Skin epidermis (tissue), 12 donors: ENCODE measurements at regions not wholly inside any gene's neighbourhood (a gene's known extent, or its start where the extent isn't known, plus 50 kb on each side); places are given as distances from the start of the nearest gene placed in this dataset.

Source experiments
- H3K27ac ChIP-seq, 21 experiments: fragments of 200-600 bp; sonication (generic) in 11 of 21; one replicate each; pipeline ENCODE4 v1.5.0; 2020; ENCODE audit warnings: mild to moderate bottlenecking in 3 of 21, inconsistent platforms in 2 of 21, moderate library complexity in 2 of 21
- H3K4me3 ChIP-seq, 7 experiments: fragments of 200-600 bp; sonication (generic) in 2 of 7; one replicate each; pipeline ENCODE4 v1.5.0; 2020; ENCODE audit warnings: inconsistent platforms in 2 of 7, mild to moderate bottlenecking in 2 of 7, moderate library complexity in 1 of 7

GRCh38 chr1:170219163-170219562 is 73.4 kb downstream of the NTMT2 start:
- H3K27ac ChIP-seq = no peak overlapping the region
- no peak overlapping the region for H3K4me3 ChIP-seq

- peak overlapping the region in 1 of 21 experiments; percentile 26 for H3K27ac ChIP-seq
These were observed 75.3 kb downstream of the NTMT2 start for GRCh38 chr1:170221031-170221430.

DNA sequence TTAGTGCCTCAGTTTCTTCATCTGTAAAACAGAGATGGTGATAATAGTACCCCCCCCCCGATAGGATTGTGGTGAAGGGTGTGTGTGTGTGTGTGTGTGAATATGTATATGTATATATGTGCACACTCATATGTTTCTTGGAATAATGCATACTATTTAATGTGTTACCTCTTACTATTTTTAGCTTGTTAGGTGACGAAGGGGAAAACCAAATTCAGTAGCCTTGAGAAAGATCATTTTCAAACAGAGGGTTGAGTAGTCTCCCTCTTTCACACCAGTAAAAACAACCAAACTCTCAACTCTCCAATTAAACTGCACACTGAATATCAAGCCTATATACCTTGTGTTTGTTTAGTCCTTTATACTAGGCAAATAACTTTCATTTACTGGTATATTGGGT is 75.7 kb downstream of the NTMT2 start:
- H3K4me3 ChIP-seq = no peak overlapping the region
- peak overlapping the region in 1 of 21 experiments; percentile 10 for H3K27ac ChIP-seq

More at GRCh38 chr1:170221031-170221430, 75.3 kb downstream of the NTMT2 start:
- no peak overlapping the region for H3K4me3 ChIP-seq

GRCh38 chr1:170224469-170224868 is 78.7 kb downstream of the NTMT2 start:
- Histone ChIP-seq H3K27ac (no peak overlapping the region), H3K4me3 (no peak overlapping the region)

DNA sequence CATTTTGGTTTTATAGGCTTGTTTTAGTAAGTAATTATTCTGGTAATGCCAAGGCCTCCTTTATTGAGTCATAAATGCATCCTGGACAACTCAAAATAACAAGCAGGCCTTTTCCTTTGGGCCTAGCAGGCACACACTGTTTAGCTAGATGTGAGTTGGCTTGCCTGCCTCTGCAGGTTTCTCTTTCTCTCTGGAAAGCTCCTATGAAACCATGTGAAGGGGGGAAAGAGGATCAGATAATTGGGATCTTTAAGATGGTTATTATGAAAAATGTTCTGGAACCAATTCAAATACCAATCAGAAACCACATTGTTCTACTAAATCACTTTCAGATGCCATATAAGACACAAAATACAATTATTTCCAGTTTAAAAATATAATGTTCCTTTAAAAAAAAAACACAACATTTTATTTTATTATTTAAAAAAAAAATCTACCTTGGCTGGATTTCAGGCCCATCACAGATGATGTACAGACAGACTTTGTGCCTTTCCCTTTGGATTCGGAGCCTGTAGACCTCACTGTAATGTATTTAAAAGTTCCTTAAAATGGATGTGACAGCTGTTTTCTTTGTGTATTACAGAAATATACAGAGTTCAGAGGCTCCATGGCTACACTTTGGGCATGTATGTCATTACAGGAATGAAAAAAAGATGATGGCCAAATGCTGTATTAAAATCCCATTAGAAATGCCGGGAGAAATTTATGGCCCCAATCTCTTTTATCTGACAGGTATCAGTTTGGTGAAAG is 80.2 kb downstream of the NTMT2 start:
- H3K27ac ChIP-seq = peak overlapping the region in 6 of 21 experiments; percentile 30 to 66 (median 42)

GRCh38 chr1:170226767-170227166 is 81.0 kb downstream of the NTMT2 start:
- peak overlapping the region in 2 of 21 experiments; percentile 41 to 44 for H3K27ac ChIP-seq
- H3K4me3 ChIP-seq = no peak overlapping the region

More for the DNA sequence above, 80.2 kb downstream of the NTMT2 start:
- no peak overlapping the region for H3K4me3 ChIP-seq

DNA sequence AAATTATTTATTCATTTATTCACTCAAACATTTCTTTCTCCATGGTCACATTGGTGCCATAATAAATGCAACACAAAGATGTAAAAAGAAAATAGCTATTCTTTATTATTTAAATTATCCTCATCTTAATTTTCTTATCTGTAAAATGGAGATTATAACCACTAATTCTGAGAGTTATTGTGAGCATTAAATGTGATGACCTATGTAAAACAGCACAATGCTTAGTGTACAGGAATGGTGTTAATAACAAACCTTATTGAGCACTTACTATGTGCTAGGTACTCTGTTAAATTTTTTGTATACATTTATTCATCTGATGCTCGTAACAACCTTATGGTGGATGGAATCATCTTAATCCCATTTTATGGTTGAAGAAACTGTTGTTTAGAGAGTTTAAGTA is 84.6 kb downstream of the NTMT2 start:
- Histone ChIP-seq H3K27ac (no peak overlapping the region), H3K4me3 (no peak overlapping the region)

DNA sequence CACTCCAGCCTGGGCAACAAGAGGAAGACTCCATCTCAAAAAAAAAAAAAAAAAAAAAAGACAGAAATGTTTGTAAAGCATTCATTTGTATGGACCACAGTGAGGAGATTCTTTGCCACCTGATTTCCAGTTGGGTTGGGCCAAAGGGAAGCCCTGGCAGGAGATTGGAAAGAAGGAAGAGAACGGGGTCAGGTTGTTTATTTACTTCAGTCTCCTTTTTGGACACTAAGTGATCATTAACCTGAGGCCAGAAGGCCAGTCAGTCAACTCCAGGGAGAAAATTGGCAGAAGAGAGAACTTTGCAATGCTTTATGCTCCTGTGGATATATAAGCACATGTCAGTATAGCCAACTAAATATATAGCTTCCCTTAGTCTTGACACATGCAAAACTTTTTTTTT is 85.9 kb downstream of the NTMT2 start:
- H3K4me3 ChIP-seq = no peak overlapping the region
- no peak overlapping the region for H3K27ac ChIP-seq

GRCh38 chr1:170238704-170239391 is 93.1 kb downstream of the NTMT2 start:
- Histone ChIP-seq H3K27ac (peak overlapping the region in 5 of 21 experiments; percentile 16 to 57 (median 40)), H3K4me3 (no peak overlapping the region)

DNA sequence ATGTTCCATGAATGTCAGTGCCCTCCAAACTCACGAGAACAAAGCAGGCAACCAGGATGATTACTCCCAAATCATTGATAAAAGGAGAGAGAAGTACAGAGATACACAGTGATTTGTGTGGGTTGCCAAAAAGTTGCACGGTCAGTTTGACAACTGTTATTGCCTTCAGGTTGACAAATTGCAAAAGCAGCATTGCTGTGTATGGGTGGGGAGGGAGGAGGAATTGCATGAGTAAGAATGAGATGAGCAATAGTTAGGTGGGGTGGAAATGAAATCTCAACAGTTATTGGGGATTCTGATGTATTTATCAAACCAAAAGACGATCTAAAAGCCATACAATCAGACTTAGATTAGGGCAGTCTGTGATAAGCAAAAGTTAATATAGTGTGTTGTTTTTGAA is 93.7 kb downstream of the NTMT2 start:
- Histone ChIP-seq H3K27ac (peak overlapping the region in 5 of 21 experiments; percentile 16 to 57 (median 40)), H3K4me3 (no peak overlapping the region)

DNA sequence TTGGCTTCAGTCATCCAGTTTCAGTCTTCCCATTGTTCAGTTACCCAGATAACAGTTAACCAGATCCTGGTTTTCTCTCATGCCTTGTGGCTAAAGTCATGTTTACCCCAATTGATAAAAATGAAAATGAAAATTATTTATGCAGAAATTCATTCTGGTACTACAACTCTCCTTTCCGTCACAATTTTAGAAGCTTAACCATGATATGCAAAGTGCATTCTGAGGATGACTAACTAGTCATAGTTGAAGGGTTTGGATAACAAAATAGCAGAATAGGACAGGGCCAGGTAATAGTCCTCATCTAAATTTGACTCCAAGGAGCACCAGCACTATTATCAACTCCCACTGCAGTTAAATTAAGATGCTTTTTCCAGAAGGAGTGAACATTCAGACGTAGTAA is 94.7 kb downstream of the NTMT2 start:
- Histone ChIP-seq H3K4me3 (no peak overlapping the region), H3K27ac (no peak overlapping the region)

- no peak overlapping the region for H3K27ac ChIP-seq
- no peak overlapping the region for H3K4me3 ChIP-seq
These were observed 95.6 kb downstream of the NTMT2 start for GRCh38 chr1:170241266-170241851.

GRCh38 chr1:170247751-170248521 is 102.2 kb downstream of the NTMT2 start:
- Histone ChIP-seq H3K27ac (peak overlapping the region in 9 of 21 experiments; percentile 11 to 65 (median 52)), H3K4me3 (no peak overlapping the region)

- Histone ChIP-seq H3K4me3 (no peak overlapping the region), H3K27ac (no peak overlapping the region)
These were observed 104.9 kb downstream of the NTMT2 start for GRCh38 chr1:170250531-170251276.

- no peak overlapping the region for H3K4me3 ChIP-seq
These were observed 107.3 kb downstream of the NTMT2 start for GRCh38 chr1:170252851-170253579.

DNA sequence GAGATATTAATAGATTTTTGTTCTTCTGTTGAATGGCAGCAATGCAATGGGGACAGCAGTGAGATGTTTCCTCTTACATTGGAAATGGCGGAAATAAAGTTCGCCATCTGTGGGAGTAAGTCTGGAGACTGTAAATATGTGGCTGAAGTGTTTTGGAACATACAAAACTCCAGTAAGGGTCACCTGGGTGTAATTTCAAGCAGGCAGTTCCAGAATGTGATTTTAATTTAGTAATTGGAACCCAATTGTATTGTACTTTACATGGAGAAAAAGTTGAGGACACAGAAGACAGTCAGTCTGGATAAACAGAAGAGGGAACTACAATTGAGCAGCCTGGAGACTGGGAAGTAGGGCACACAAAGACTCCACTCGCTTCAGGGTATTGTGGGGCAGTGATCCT is 108.6 kb downstream of the NTMT2 start:
- Histone ChIP-seq H3K4me3 (no peak overlapping the region), H3K27ac (peak overlapping the region in 1 of 21 experiments; percentile 74)

More at GRCh38 chr1:170252851-170253579, 107.3 kb downstream of the NTMT2 start:
- peak overlapping the region in 5 of 21 experiments; percentile 8 to 74 (median 36) for H3K27ac ChIP-seq

GRCh38 chr1:170261669-170262068 is 115.9 kb downstream of the NTMT2 start:
- H3K4me3 ChIP-seq = no peak overlapping the region
- peak overlapping the region in 3 of 21 experiments; percentile 29 to 51 (median 34) for H3K27ac ChIP-seq

DNA sequence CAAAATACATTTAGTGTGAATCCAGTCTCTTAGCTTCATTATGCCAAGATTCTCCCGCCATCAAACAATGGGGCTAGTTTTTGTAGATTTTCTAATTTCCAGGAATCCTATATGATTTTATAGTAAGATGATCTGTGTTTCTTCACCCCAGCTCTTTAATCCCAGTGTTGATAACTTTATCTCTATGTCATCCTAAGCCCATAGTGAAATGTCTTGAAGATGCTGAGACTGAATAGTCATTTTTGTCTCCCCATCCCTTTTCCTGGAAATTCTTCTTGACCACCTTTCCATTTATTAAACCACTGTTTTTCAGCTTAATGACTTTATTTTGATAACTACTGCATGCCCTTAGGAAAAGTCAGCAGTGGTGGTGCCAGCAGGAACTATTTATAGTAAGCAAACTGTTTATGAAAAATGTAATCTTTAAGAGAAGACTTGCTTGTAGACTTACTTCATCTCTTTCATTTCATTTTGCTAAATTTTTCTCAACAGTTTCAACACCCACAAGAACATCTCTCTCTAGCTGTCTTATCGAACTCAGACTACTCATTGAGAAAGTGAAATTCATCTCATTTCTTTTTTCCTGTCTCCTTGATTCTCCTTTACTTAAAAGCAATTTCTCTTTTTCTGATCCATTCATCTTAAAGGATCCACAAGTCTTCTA is 116.6 kb downstream of the NTMT2 start:
- Histone ChIP-seq H3K27ac (peak overlapping the region in 5 of 21 experiments; percentile 24 to 51 (median 34)), H3K4me3 (no peak overlapping the region)
